ENCODE measurements at regions not wholly inside any gene's neighbourhood (a gene's known extent, or its start where the extent isn't known, plus 50 kb on each side); places are given as distances from the start of the nearest gene placed in this dataset.

- TF ChIP-seq EZH2 (optimal IDR thresholded peaks at IDR 0.05; ENCODE audit: low read depth, low read length) (no peak), EZH2phosphoT487 (IDR thresholded peaks at IDR 0.05; ENCODE audit: low read length) (no peak)
- TF ChIP-seq, protein P1, sequence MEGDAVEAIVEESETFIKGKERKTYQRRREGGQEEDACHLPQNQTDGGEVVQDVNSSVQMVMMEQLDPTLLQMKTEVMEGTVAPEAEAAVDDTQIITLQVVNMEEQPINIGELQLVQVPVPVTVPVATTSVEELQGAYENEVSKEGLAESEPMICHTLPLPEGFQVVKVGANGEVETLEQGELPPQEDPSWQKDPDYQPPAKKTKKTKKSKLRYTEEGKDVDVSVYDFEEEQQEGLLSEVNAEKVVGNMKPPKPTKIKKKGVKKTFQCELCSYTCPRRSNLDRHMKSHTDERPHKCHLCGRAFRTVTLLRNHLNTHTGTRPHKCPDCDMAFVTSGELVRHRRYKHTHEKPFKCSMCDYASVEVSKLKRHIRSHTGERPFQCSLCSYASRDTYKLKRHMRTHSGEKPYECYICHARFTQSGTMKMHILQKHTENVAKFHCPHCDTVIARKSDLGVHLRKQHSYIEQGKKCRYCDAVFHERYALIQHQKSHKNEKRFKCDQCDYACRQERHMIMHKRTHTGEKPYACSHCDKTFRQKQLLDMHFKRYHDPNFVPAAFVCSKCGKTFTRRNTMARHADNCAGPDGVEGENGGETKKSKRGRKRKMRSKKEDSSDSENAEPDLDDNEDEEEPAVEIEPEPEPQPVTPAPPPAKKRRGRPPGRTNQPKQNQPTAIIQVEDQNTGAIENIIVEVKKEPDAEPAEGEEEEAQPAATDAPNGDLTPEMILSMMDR (IDR thresholded peaks at IDR 0.05; ENCODE audit: low read length): no peak
Measured at GRCh38 chrX:150310881-150311280, 52.2 kb upstream of the MAMLD1 start.

All from MM.1S (cell line).